ENCODE measurements at regions not wholly inside any gene's neighbourhood (a gene's known extent, or its start where the extent isn't known, plus 50 kb on each side); places are given as distances from the start of the nearest gene placed in this dataset.

DNA sequence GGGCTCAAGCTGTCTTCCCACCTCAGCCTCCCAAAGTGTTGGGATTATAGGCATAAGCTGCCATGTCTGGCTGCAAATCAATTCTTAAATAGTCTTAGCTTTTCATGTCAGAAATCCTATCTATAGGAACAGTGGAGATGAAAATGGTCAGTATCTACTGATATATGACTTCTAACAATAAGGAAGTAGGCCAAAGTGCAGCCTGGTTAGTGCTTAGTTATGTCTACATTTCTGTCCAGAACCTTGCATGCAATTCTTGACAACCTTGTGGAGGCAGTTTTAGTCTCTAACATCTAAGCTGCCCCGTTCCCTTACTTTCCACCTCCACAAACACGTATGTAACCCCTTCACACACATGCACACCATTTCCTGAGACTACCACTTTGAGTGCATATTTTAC, 169.2 kb upstream of the SPATS2L start:
- TF ChIP-seq, protein P1, sequence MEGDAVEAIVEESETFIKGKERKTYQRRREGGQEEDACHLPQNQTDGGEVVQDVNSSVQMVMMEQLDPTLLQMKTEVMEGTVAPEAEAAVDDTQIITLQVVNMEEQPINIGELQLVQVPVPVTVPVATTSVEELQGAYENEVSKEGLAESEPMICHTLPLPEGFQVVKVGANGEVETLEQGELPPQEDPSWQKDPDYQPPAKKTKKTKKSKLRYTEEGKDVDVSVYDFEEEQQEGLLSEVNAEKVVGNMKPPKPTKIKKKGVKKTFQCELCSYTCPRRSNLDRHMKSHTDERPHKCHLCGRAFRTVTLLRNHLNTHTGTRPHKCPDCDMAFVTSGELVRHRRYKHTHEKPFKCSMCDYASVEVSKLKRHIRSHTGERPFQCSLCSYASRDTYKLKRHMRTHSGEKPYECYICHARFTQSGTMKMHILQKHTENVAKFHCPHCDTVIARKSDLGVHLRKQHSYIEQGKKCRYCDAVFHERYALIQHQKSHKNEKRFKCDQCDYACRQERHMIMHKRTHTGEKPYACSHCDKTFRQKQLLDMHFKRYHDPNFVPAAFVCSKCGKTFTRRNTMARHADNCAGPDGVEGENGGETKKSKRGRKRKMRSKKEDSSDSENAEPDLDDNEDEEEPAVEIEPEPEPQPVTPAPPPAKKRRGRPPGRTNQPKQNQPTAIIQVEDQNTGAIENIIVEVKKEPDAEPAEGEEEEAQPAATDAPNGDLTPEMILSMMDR (IDR thresholded peaks at IDR 0.05), result no peak
- TF ChIP-seq POLR2A (IDR thresholded peaks at IDR 0.05), result no peak

Measured in uterus (tissue), 2 donors.